Panc1 (cell line): ENCODE measurements at regions not wholly inside any gene's neighbourhood (a gene's known extent, or its start where the extent isn't known, plus 50 kb on each side); places are given as distances from the start of the nearest gene placed in this dataset.

Experiments
- ATAC-seq: fragments of 200-7000 bp; cut with Tn5 transposase; 2 replicates; pipeline ENCODE4 v1.9.1; 2020; ENCODE audit warnings: mild to moderate bottlenecking, moderate library complexity
- BruUV-seq: library from RNA; stranded (reverse); fragments of 400-500 nt; replicated peaks from 2 replicates; lab custom pipeline; 2021; lab: Mats Ljungman, UMichigan
- CTCF ChIA-PET: fragments of 300-600 bp; sonication (Branson Sonifier 250); formaldehyde crosslinking; loops from one replicate; lab custom pipeline; 2022; ENCODE audit warnings: antibody characterized with exemption; lab: Charles Lee
- POLR2A ChIA-PET: fragments of 300-600 bp; sonication (Branson Sonifier 250); formaldehyde crosslinking; loops from one replicate; lab custom pipeline; 2022; ENCODE audit warnings: antibody characterized with exemption; lab: Charles Lee
- DNase-seq: peaks from one replicate; pipeline ENCODE4 v3.0.0-alpha.2; 2010; ENCODE audit warnings: low read depth, low spot score
- H3K27ac ChIP-seq: 2 replicates; pipeline ENCODE4 v1.5.1; 2011; ENCODE audit warnings: mild to moderate bottlenecking, low read length, inconsistent platforms
- H3K27me3 ChIP-seq: fragments of 200-500 bp; sonication (Bioruptor generic); 2 replicates; pipeline ENCODE4 v1.6.0; 2014; ENCODE audit warnings: low read length, inconsistent platforms; ENCODE audit not compliant: control insufficient read depth, insufficient read depth
- H3K36me3 ChIP-seq: fragments of 200-500 bp; sonication (Bioruptor generic); 2 replicates; pipeline ENCODE4 v1.5.1; 2014; ENCODE audit warnings: inconsistent platforms, mild to moderate bottlenecking, low read length, moderate library complexity; ENCODE audit not compliant: control insufficient read depth, insufficient read depth
- H3K4me1 ChIP-seq: 2 replicates; pipeline ENCODE4 v1.5.1; 2011; ENCODE audit warnings: inconsistent platforms, mild to moderate bottlenecking, low read length, moderate library complexity; ENCODE audit not compliant: control insufficient read depth, insufficient read depth
- H3K4me3 ChIP-seq, 2 experiments: 2 replicates each; pipeline ENCODE4 v1.5.1; 2011 to 2012; ENCODE audit warnings: low read depth in 2 of 2, low read length in 2 of 2, mild to moderate bottlenecking in 2 of 2, inconsistent platforms in 1 of 2, moderate library complexity in 1 of 2
- H3K9me3 ChIP-seq: fragments of 200-500 bp; sonication (Bioruptor generic); 2 replicates; pipeline ENCODE4 v1.5.1; 2014; ENCODE audit warnings: low read depth, mild to moderate bottlenecking, inconsistent platforms, low read length, moderate library complexity; ENCODE audit not compliant: control insufficient read depth, insufficient read depth
- CTCF ChIP-seq: fragments of 450-650 bp; IDR thresholded peaks from 2 replicates; pipeline ENCODE4 v1.5.1; 2017; ENCODE audit warnings: mild to moderate bottlenecking
- POLR2AphosphoS5 ChIP-seq: IDR thresholded peaks from 2 replicates; pipeline ENCODE4 v1.6.1; 2012; ENCODE audit warnings: mild to moderate bottlenecking, low read depth, low read length, moderate library complexity
- REST ChIP-seq, 2 experiments: IDR thresholded peaks; 2 replicates each; pipeline ENCODE4 v1.6.1; 2011 to 2012; ENCODE audit warnings: low read depth in 2 of 2, control low read depth in 1 of 2, low read length in 1 of 2, mild to moderate bottlenecking in 1 of 2, moderate library complexity in 1 of 2; ENCODE audit not compliant: insufficient read depth in 1 of 2
- SIN3A ChIP-seq: IDR thresholded peaks from 2 replicates; pipeline ENCODE4 v1.6.1; 2012; ENCODE audit warnings: low read depth, mild to moderate bottlenecking, low read length, moderate library complexity, borderline replicate concordance; ENCODE audit not compliant: insufficient read depth
- TCF7L2 ChIP-seq: IDR thresholded peaks from 2 replicates; pipeline ENCODE4 v1.6.1; 2011; ENCODE audit warnings: mild to moderate bottlenecking, low read depth, low read length, inconsistent platforms
- in situ Hi-C: cut with HindIII; loops from 2 replicates; pipeline ENCODE4 v1.10.0; 2016; ENCODE audit warnings: low sequenced_read_pairs, low pct_unique_long_range_greater_than_20kb
- intact Hi-C: fragments of 100-400 bp; cut with micrococcal nuclease; formaldehyde crosslinking; loops from one replicate; pipeline ENCODE4 v1.10.0; 2022; ENCODE audit not compliant: unreplicated experiment

- no peak for TF ChIP-seq POLR2AphosphoS5
- TF ChIP-seq CTCF, result no peak
- TF ChIP-seq REST (IDR thresholded peaks at IDR 0.05; ENCODE audit: insufficient read depth in 1 of 2, low read depth in 2 of 2, low read length in 1 of 2), result no peak
- no peak for TF ChIP-seq SIN3A
- TF ChIP-seq TCF7L2, result no peak
- ATAC-seq, result no peak
- Histone ChIP-seq H3K9me3 (peaks cover 15% of the 10 kb centered on the region; the same call in 1 of the 2 replicates), H3K4me3 (no peak overlapping the region), H3K36me3 (no peaks in the 10 kb centered on the region), H3K4me1 (peaks cover 32% of the 10 kb centered on the region), H3K27ac (peak overlapping the region; percentile 98), H3K27me3 (no peaks in the 10 kb centered on the region)
- in situ Hi-C loops, result no loop called here
- CTCF ChIA-PET, result no interaction called here
- no TSS peak for BruUV-seq
- POLR2A ChIA-PET, result no interaction called here
- intact Hi-C loops, result loop anchor here (2.0 kb wide), 1 partner anchor 102 kb away; the partner anchor contains the start of gene PDE5A
- DNase-seq, result no peak
Observed at GRCh38 chr4:119731146-119731742, 102.6 kb upstream of the PDE5A start.

GRCh38 chr4:119730671-119730950 lies 102.0 kb upstream of the PDE5A start:
- Histone ChIP-seq H3K27me3 (no peaks in the 10 kb centered on the region), H3K4me1 (peaks cover 28% of the 10 kb centered on the region), H3K4me3 (no peak overlapping the region), H3K27ac (peak overlapping the region; percentile 98), H3K36me3 (no peaks in the 10 kb centered on the region), H3K9me3 (peaks cover 15% of the 10 kb centered on the region; the same call in 1 of the 2 replicates)
- ChIA-PET POLR2A (no interaction called here), CTCF (no interaction called here)
- TF ChIP-seq REST (IDR thresholded peaks at IDR 0.05; ENCODE audit: insufficient read depth in 1 of 2, low read depth in 2 of 2, low read length in 1 of 2) (no peak), POLR2AphosphoS5 (no peak), CTCF (no peak), TCF7L2 (no peak), SIN3A (no peak)
- peak; percentile 72 for ATAC-seq
- no TSS peak for BruUV-seq
- DNase-seq, result no peak
- intact Hi-C loops, result loop anchor here (1.0 to 2.0 kb wide), 2 partner anchors 102 to 319 kb away; partner anchors contain the start of gene PDE5A
- in situ Hi-C loops, result no loop called here
